Cardiac muscle cell (in vitro differentiated cells and primary cell): ENCODE measurements at regions not wholly inside any gene's neighbourhood (a gene's known extent, or its start where the extent isn't known, plus 50 kb on each side); places are given as distances from the start of the nearest gene placed in this dataset.

ENCODE experiments used
- DNase-seq, 2 donors: peaks; one replicate each; pipeline versions ENCODE4 v3.0.0 to v3.0.0-alpha.2; 2010 to 2017; ENCODE audit warnings: low read depth in 1 of 2, low spot score in 1 of 2
- H3K27ac ChIP-seq: fragments of 200-600 bp; sonication (generic); 2 replicates; pipeline ENCODE4 v1.5.1; 2016
- H3K27me3 ChIP-seq: fragments of 200-600 bp; sonication (generic); 2 replicates; pipeline ENCODE4 v1.6.0; 2016; ENCODE audit warnings: control low read depth
- H3K36me3 ChIP-seq: fragments of 200-600 bp; sonication (generic); 2 replicates; pipeline ENCODE4 v1.5.1; 2016; ENCODE audit warnings: control low read depth
- H3K4me1 ChIP-seq: fragments of 200-600 bp; sonication (generic); 2 replicates; pipeline ENCODE4 v1.8.1; 2017; ENCODE audit warnings: low read depth, mild to moderate bottlenecking, mixed run types
- H3K4me3 ChIP-seq: fragments of 200-600 bp; sonication (generic); 2 replicates; pipeline ENCODE4 v1.5.1; 2016; ENCODE audit warnings: mild to moderate bottlenecking
- H3K9me3 ChIP-seq: fragments of 200-600 bp; sonication (generic); 2 replicates; pipeline ENCODE4 v1.5.1; 2017; ENCODE audit warnings: low read depth, mild to moderate bottlenecking, control low read depth
- CTCF ChIP-seq: IDR thresholded peaks from 2 replicates; pipeline ENCODE4 v1.5.1; 2012; ENCODE audit warnings: low read depth, mild to moderate bottlenecking, low read length

- Histone ChIP-seq H3K36me3 (no peaks in the 10 kb centered on the region), H3K9me3 (no peaks in the 10 kb centered on the region), H3K27me3 (no peaks in the 10 kb centered on the region), H3K27ac (no peak overlapping the region), H3K4me1 (no peaks in the 10 kb centered on the region), H3K4me3 (no peak overlapping the region)
- TF ChIP-seq CTCF: no peak
- DNase-seq: no peak
Measured at GRCh38 chr14:43640718-43641267, 866.3 kb downstream of the FSCB start.

GRCh38 chr14:43625294-43625693 is 881.8 kb downstream of the FSCB start:
- Histone ChIP-seq H3K9me3 (no peaks in the 10 kb centered on the region), H3K36me3 (no peaks in the 10 kb centered on the region), H3K4me1 (no peaks in the 10 kb centered on the region), H3K27ac (no peak overlapping the region), H3K4me3 (no peak overlapping the region), H3K27me3 (no peaks in the 10 kb centered on the region)
- no peak for TF ChIP-seq CTCF
- no peak for DNase-seq

- Histone ChIP-seq H3K9me3 (peaks cover 3% of the 10 kb centered on the region), H3K27ac (no peak overlapping the region), H3K36me3 (no peaks in the 10 kb centered on the region), H3K4me3 (no peak overlapping the region), H3K27me3 (no peaks in the 10 kb centered on the region), H3K4me1 (no peaks in the 10 kb centered on the region)
- no peak for TF ChIP-seq CTCF
- no peak for DNase-seq
Measured at GRCh38 chr14:43621282-43621681, 885.8 kb downstream of the FSCB start.

GRCh38 chr14:43595096-43595772 is 911.8 kb downstream of the FSCB start:
- Histone ChIP-seq H3K4me1 (no peaks in the 10 kb centered on the region), H3K4me3 (no peak overlapping the region), H3K27ac (no peak overlapping the region), H3K9me3 (no peaks in the 10 kb centered on the region), H3K27me3 (no peaks in the 10 kb centered on the region), H3K36me3 (no peaks in the 10 kb centered on the region)
- TF ChIP-seq CTCF: no peak
- DNase-seq: no peak

GRCh38 chr14:43591776-43592175 is 915.3 kb downstream of the FSCB start:
- Histone ChIP-seq H3K4me3 (no peak overlapping the region), H3K36me3 (no peaks in the 10 kb centered on the region), H3K27me3 (no peaks in the 10 kb centered on the region), H3K4me1 (no peaks in the 10 kb centered on the region), H3K27ac (no peak overlapping the region), H3K9me3 (no peaks in the 10 kb centered on the region)
- TF ChIP-seq CTCF: no peak
- DNase-seq: no peak
